Neural progenitor cell (in vitro differentiated cells): ENCODE measurements at regions not wholly inside any gene's neighbourhood (a gene's known extent, or its start where the extent isn't known, plus 50 kb on each side); places are given as distances from the start of the nearest gene placed in this dataset.

Experiments used
- CTCF ChIP-seq: fragments of 200-600 bp; sonication (generic); IDR thresholded peaks from 2 replicates; pipeline ENCODE4 v1.5.1; 2017; ENCODE audit warnings: antibody characterized with exemption, mild to moderate bottlenecking
- EZH2 ChIP-seq: fragments of 200-600 bp; sonication (generic); IDR thresholded peaks from 2 replicates; pipeline ENCODE4 v1.6.1; 2017; ENCODE audit warnings: antibody characterized with exemption, mild to moderate bottlenecking, moderate library complexity
- EZH2phosphoT487 ChIP-seq: fragments of 200-600 bp; sonication (generic); IDR thresholded peaks from 2 replicates; pipeline ENCODE4 v1.6.1; 2017; ENCODE audit warnings: antibody characterized with exemption

DNA sequence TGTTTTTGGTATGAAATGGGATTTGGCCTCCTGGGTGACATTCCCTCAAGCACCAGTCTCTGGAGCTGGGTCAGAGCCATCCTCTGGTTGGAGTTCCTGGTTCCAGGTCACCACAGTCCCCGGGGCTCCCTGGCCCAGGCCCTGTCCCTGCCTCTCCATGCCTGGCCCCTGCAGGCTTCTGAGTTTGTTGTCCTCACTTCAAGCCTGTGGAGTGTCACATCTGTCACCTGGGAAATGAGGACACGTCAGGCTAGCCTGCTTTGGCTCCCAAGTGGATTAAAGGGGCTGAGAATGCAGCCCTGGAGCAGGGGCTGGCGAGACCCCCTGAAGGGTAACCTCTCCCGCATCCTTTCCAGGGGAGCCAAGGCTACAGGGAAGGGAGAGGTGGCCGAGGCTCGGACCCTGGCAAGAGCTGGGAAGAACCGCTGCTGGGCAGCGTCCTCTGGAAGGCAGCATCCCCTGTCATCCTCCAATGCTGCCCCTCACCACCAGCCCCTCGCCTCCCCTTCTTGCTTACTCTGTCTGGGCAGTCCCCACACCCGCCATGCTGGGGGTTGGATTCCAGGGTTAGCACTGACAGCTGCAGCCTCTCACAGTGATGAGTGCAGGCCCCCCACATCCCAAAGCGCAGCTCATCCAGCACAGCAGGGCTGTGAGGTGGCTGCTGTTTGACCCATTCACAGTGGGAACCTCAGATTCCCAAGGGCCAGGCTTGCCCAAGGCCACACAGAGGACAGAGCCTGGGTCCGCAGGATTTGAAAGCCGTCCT, 75.5 kb upstream of the IQSEC1 start:
- TF ChIP-seq CTCF (no peak), EZH2phosphoT487 (no peak), EZH2 (no peak)
